SK-N-SH (cell line): ENCODE measurements at regions not wholly inside any gene's neighbourhood (a gene's known extent, or its start where the extent isn't known, plus 50 kb on each side); places are given as distances from the start of the nearest gene placed in this dataset.

Experiments used
- CTCF ChIP-seq: fragments of 200-600 bp; sonication (generic); IDR thresholded peaks from 2 replicates; pipeline ENCODE4 v1.6.1; 2017; ENCODE audit warnings: antibody characterized with exemption, mild to moderate bottlenecking, moderate library complexity
- GATA2 ChIP-seq: sonication (generic); formaldehyde crosslinking; IDR thresholded peaks from 2 replicates; pipeline ENCODE4 v1.5.0; 2020; ENCODE audit warnings: mild to moderate bottlenecking, missing genetic modification reagents
- MAX ChIP-seq: IDR thresholded peaks from 2 replicates; pipeline ENCODE4 v1.4.0; 2012; ENCODE audit warnings: low read depth
- POLR2AphosphoS5 ChIP-seq: IDR thresholded peaks from 2 replicates; pipeline ENCODE4 v1.6.1; 2012; ENCODE audit warnings: low read depth, low read length
- RAD21 ChIP-seq: IDR thresholded peaks from 2 replicates; pipeline ENCODE4 v1.6.1; 2012; ENCODE audit warnings: mild to moderate bottlenecking, low read length
- REST ChIP-seq: IDR thresholded peaks from 2 replicates; pipeline ENCODE4 v1.6.1; 2012; ENCODE audit warnings: mild to moderate bottlenecking, low read depth, low read length, moderate library complexity
- RXRA ChIP-seq: IDR thresholded peaks from 2 replicates; pipeline ENCODE4 v1.4.0; 2012; ENCODE audit warnings: low read depth, mild to moderate bottlenecking, borderline replicate concordance
- SIN3A ChIP-seq: IDR thresholded peaks from 2 replicates; pipeline ENCODE4 v1.6.1; 2012; ENCODE audit warnings: low read depth, mild to moderate bottlenecking, low read length, moderate library complexity, borderline replicate concordance
- TAF1 ChIP-seq: IDR thresholded peaks from 2 replicates; pipeline ENCODE4 v1.6.1; 2012; ENCODE audit warnings: low read depth, mild to moderate bottlenecking, low read length, moderate library complexity, borderline replicate concordance
- TCF12 ChIP-seq: IDR thresholded peaks from 2 replicates; pipeline ENCODE4 v1.4.0; 2012
- TEAD4 ChIP-seq: IDR thresholded peaks from 2 replicates; pipeline ENCODE4 v1.4.0; 2012; ENCODE audit warnings: mild to moderate bottlenecking, borderline replicate concordance; ENCODE audit not compliant: insufficient read depth
- USF1 ChIP-seq: IDR thresholded peaks from 2 replicates; pipeline ENCODE4 v1.4.0; 2012; ENCODE audit warnings: low read depth, borderline replicate concordance
- ZBTB33 ChIP-seq: IDR thresholded peaks from 2 replicates; pipeline ENCODE4 v1.4.0; 2012; ENCODE audit warnings: low read depth, borderline replicate concordance

- TF ChIP-seq GATA2 (CRISPR knock-in tag), result peak; percentile 65
- TF ChIP-seq MAX, result no peak
- TF ChIP-seq TAF1, result no peak
- no peak for TF ChIP-seq TEAD4
- TF ChIP-seq POLR2AphosphoS5, result peak; percentile 26; the same call in 1 of the 2 replicates
- TF ChIP-seq TCF12, result 0 out of 2 replicates have a peak, but pooled peaks have one; percentile 25
- TF ChIP-seq REST, result no peak
- no peak for TF ChIP-seq CTCF
- no peak for TF ChIP-seq ZBTB33
- TF ChIP-seq SIN3A, result 0 out of 2 replicates have a peak, but pooled peaks have one; percentile 36
- peak; percentile 59 for TF ChIP-seq RAD21
- no peak for TF ChIP-seq RXRA
- no peak for TF ChIP-seq USF1
Observed at GRCh38 chr17:77734371-77735080, 224.0 kb upstream of the TNRC6C start (continued).
